ENCODE measurements at regions not wholly inside any gene's neighbourhood (a gene's known extent, or its start where the extent isn't known, plus 50 kb on each side); places are given as distances from the start of the nearest gene placed in this dataset.

GRCh38 chr4:53763813-53764597, 172.7 kb upstream of the LNX1 start:
- TF ChIP-seq TCF7L2 (IDR thresholded peaks at IDR 0.05; ENCODE audit: borderline replicate concordance, extremely low read depth, insufficient read depth, insufficient read length) (no peak), MAX (IDR thresholded peaks at IDR 0.05) (no peak), CTCF (IDR thresholded peaks at IDR 0.05 in 2 of 3, conservative IDR thresholded peaks at IDR 0.05 in 1 of 3; ENCODE audit: borderline replicate concordance in 1 of 3, insufficient read depth in 1 of 3, low read depth in 2 of 3, low read length in 2 of 3) (no peak)

Data from HCT116 (cell line).